ENCODE measurements at regions not wholly inside any gene's neighbourhood (a gene's known extent, or its start where the extent isn't known, plus 50 kb on each side); places are given as distances from the start of the nearest gene placed in this dataset.

GRCh38 chr5:40384782-40385390, 294.8 kb upstream of the PTGER4 start:
- DNase-seq = no peak

- DNase-seq = no peak
Observed at GRCh38 chr5:40383749-40384651, 295.7 kb upstream of the PTGER4 start.

GRCh38 chr5:40381676-40382363, 297.9 kb upstream of the PTGER4 start:
- DNase-seq = no peak

- no peak for DNase-seq
Observed at GRCh38 chr5:40381016-40381415, 298.7 kb upstream of the PTGER4 start.

- DNase-seq = no peak
Observed at GRCh38 chr5:40378396-40379177, 301.1 kb upstream of the PTGER4 start.

DNA sequence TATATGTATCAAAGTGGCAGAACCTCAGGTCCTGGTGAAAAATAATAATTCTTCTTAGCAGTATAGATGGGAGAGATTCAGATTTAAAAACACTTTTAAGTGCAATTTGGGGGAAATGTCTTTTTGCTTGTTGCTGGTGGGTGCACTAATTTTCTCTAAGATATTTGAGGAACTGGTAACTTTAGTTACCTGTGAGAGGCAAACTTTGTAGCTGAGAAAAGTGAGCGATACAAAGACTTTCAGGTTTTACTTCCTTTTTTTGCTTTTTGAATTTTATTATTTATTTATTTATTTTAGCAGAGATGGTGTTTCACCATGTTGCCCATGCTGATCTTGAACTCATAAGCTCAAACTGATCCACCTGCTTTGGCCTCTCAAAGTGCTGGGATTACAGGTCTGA, 303.1 kb upstream of the PTGER4 start:
- DNase-seq = no peak

DNA sequence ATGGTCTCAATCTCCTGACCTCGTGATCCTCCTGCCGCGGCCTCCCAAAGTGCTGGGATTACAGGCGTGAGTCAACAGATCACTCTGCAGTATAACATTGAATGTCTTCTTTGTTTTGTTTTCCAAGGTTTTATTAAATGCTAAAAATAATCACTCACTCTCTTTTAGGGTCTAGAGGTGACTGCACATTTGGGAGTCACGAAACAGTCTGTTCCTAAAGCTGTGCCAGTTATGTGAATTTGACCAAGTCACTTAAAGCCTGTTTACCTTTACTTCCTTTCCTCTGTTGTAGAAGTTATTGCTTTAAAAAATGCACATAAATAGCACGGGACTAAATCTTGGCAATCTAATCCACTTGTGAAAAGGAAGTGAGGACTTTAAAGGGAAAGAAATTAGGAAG, 304.9 kb upstream of the PTGER4 start:
- DNase-seq = no peak

- no peak for DNase-seq
Observed at GRCh38 chr5:40368200-40368599, 311.5 kb upstream of the PTGER4 start.

GRCh38 chr5:40367255-40367654, 312.5 kb upstream of the PTGER4 start:
- DNase-seq = no peak

GRCh38 chr5:40365342-40366330, 314.1 kb upstream of the PTGER4 start:
- no peak for DNase-seq

- no peak for DNase-seq
Observed at GRCh38 chr5:40364441-40364840, 315.3 kb upstream of the PTGER4 start.

GRCh38 chr5:40361378-40361777, 318.3 kb upstream of the PTGER4 start:
- no peak for DNase-seq

GRCh38 chr5:40360685-40361084, 319.0 kb upstream of the PTGER4 start:
- DNase-seq = no peak

- DNase-seq = no peak
Observed at GRCh38 chr5:40359832-40360231, 319.9 kb upstream of the PTGER4 start.

DNA sequence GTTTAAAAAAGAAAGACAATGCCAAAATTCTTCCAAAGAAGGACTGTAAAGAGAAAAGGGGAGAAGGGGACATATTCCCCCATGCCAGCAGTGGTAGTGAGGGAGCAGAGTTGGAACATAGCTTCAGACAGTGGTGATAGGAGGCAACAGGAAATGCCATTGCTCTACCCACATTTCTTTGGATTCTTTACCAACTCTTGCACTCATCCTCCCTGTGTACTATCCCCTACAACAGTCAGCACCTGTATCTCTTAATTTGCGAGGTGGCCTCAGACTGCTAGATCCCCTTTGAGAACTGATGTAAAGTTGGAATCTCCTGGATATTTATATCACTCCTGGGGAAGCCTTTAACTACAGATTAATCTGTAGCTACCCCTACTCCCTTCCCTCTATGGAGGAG, 320.6 kb upstream of the PTGER4 start:
- no peak for DNase-seq

- DNase-seq = no peak
Observed at GRCh38 chr5:40356248-40356647, 323.5 kb upstream of the PTGER4 start.

- no peak for DNase-seq
Observed at GRCh38 chr5:40355846-40356245, 323.9 kb upstream of the PTGER4 start.

- DNase-seq = no peak
Observed at GRCh38 chr5:40355181-40355580, 324.5 kb upstream of the PTGER4 start.

DNA sequence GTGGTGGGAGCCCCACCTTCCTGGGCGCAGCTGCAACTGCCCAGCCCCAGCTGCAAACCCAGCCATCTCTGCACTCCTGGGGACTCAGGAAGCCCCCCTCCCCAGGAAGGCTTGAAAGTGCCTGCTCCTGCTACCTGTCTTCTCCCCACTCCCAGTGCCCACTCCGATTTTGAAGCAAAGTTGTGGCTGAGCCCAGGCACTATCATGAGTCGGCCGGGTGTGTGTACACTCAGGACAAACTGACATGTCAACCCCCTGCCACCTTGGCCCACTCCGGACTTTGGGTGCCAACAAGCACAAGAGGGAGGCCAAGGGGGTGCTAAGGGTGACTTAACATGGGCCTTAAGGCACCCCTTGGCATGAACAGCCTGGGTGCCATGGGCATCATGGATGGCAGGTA, 325.5 kb upstream of the PTGER4 start:
- DNase-seq = no peak

DNA sequence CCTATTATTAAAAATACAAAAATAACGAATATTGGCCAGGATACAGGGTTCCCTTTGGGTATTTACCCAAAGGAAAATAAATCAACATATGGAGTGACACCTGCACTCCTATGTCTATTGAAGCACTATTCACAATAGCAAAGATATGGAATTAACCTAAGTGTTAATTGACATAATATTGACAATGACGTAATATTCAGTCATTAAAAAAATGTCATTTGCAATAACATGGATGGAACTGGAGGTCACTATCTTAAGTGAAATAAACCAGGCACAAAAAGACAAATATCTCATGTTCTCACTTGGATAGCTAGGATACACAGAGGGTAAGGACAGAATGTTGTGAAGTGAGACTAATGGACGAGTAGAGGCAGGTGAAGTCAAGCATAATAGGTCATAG, 326.3 kb upstream of the PTGER4 start:
- DNase-seq = no peak

- DNase-seq = no peak
Observed at GRCh38 chr5:40347981-40348725, 331.6 kb upstream of the PTGER4 start.
